Duodenal mucosa (tissue), 2 donors: ENCODE measurements at regions not wholly inside any gene's neighbourhood (a gene's known extent, or its start where the extent isn't known, plus 50 kb on each side); places are given as distances from the start of the nearest gene placed in this dataset.

ENCODE experiments used
- H3K27ac ChIP-seq: one replicate; pipeline ENCODE4 v1.7.0; 2013; ENCODE audit warnings: low read depth, low read length
- H3K27me3 ChIP-seq, 2 donors: one replicate each; pipeline ENCODE4 v1.7.0; 2013; ENCODE audit warnings: low read length in 2 of 2, control low read depth in 1 of 2; ENCODE audit not compliant: insufficient read depth in 2 of 2, control insufficient read depth in 1 of 2
- H3K36me3 ChIP-seq, 2 donors: one replicate each; pipeline ENCODE4 v1.7.0; 2013; ENCODE audit warnings: low read length in 2 of 2, control low read depth in 1 of 2; ENCODE audit not compliant: insufficient read depth in 2 of 2, control insufficient read depth in 1 of 2
- H3K4me1 ChIP-seq, 2 donors: one replicate each; pipeline ENCODE4 v1.7.0; 2013; ENCODE audit warnings: low read length in 2 of 2, control low read depth in 1 of 2; ENCODE audit not compliant: insufficient read depth in 2 of 2, control insufficient read depth in 1 of 2
- H3K4me3 ChIP-seq, 2 donors: one replicate each; pipeline ENCODE4 v1.7.0; 2013; ENCODE audit warnings: low read length in 2 of 2, low read depth in 1 of 2
- H3K9ac ChIP-seq, 2 donors: one replicate each; pipeline ENCODE4 v1.7.0; 2013; ENCODE audit warnings: low read length in 2 of 2, low read depth in 1 of 2
- H3K9me3 ChIP-seq, 2 donors: one replicate each; pipeline ENCODE4 v1.7.0; 2013; ENCODE audit warnings: low read length in 2 of 2, control low read depth in 1 of 2; ENCODE audit not compliant: control insufficient read depth in 1 of 2

- Histone ChIP-seq H3K27me3 (no peaks in the 10 kb centered on the region), H3K4me3 (no peak overlapping the region), H3K9ac (no peak overlapping the region), H3K27ac (no peak overlapping the region), H3K4me1 (no peaks in the 10 kb centered on the region), H3K36me3 (no peaks in the 10 kb centered on the region), H3K9me3 (peaks cover 0 to 5% of the 10 kb centered on the region in 2 donors)
Measured at GRCh38 chr11:115792903-115793302, 288.7 kb upstream of the CADM1 start.

DNA sequence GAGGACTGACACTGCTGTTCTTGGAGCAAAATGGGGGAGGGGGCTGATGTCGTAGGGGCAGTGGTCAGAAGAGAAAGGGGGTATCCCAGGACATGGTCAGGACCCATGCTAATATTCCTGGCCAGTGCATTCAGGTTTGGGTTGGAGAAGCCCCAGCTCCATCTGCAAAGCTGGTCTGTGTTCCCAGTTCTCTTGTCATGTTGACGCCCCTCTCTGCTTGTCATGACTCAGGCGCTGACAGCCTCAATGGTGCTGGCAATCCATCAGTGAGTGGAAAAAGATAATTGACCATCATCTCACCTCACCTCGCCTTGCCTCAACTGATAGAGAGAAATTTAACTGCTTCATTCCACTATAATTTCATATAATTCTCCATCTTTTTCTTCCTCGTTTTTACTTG, 283.1 kb upstream of the CADM1 start:
- Histone ChIP-seq H3K4me3 (no peak overlapping the region), H3K4me1 (no peaks in the 10 kb centered on the region), H3K27ac (no peak overlapping the region), H3K9ac (no peak overlapping the region), H3K27me3 (no peaks in the 10 kb centered on the region), H3K9me3 (peaks cover 0 to 5% of the 10 kb centered on the region in 2 donors), H3K36me3 (no peaks in the 10 kb centered on the region)

- no peaks in the 10 kb centered on the region for H3K27me3 ChIP-seq
- H3K4me1 ChIP-seq = no peaks in the 10 kb centered on the region
- H3K9me3 ChIP-seq = peaks cover 0 to 5% of the 10 kb centered on the region in 2 donors
- no peaks in the 10 kb centered on the region for H3K36me3 ChIP-seq
- no peak overlapping the region for H3K4me3 ChIP-seq
- H3K27ac ChIP-seq = no peak overlapping the region
- no peak overlapping the region for H3K9ac ChIP-seq
Measured at GRCh38 chr11:115784796-115785521, 280.7 kb upstream of the CADM1 start.

GRCh38 chr11:115780646-115781362, 276.6 kb upstream of the CADM1 start:
- no peak overlapping the region for H3K27ac ChIP-seq

DNA sequence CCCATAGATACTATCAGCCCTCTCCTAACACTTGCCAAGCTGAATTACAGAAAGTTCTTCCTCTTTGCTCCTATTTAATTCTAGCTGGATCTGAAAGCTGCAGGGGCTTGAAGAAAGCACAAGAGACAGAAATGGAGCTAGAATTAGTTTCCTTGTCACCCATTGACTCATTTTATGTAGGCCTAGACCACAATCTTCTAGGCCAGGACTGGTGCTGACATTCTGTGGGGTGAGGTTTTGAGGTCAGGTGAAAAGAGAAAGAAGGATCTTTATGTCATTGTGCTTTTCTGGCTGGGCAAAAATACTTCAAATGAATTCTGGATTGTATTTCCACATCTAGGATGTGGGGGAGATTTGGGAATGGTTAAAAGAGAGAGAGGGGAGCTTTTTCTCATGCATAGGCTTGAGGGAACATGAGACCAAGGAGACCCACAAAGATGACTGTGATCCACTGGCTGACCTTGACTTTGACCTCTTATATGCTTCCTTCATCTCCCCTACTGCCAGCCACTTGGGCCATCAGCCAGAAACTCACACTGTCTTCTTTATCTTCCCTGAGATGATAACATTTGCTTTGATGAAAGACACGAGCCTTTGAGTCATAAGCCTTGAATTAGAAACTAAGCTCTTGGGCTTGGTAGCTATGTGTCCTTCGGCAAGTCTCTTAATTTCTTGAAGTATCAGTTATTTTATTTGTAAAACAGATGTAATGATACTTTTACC, 274.9 kb upstream of the CADM1 start:
- Histone ChIP-seq H3K27me3 (no peaks in the 10 kb centered on the region), H3K9ac (no peak overlapping the region), H3K4me1 (no peaks in the 10 kb centered on the region), H3K36me3 (no peaks in the 10 kb centered on the region), H3K27ac (no peak overlapping the region), H3K9me3 (no peaks in the 10 kb centered on the region), H3K4me3 (no peak overlapping the region)

More at GRCh38 chr11:115780646-115781362, 276.6 kb upstream of the CADM1 start:
- H3K27me3 ChIP-seq = no peaks in the 10 kb centered on the region
- no peaks in the 10 kb centered on the region for H3K4me1 ChIP-seq
- no peak overlapping the region for H3K9ac ChIP-seq
- H3K36me3 ChIP-seq = no peaks in the 10 kb centered on the region
- H3K9me3 ChIP-seq = no peaks in the 10 kb centered on the region
- H3K4me3 ChIP-seq = no peak overlapping the region

DNA sequence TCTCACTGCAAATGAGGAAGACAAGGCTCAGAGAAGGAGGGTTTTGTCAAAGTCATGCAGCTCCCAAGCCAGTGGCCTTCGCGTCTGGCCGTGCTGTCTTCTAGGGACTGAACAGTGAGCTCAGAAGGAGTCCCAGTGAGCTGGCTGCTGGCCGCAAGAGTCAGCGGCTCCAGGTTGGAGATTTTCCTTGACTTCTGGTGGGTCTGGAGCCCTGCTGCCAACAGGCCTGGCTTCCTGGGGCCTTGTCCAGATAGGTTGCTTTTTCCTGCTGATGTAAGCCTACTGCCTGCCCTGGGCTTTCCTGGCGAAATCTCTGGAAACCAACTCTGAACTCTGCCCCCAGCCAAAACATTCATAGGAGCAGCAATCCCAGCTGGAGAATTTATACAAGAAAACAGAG, 272.7 kb upstream of the CADM1 start:
- Histone ChIP-seq H3K9me3 (no peaks in the 10 kb centered on the region), H3K4me1 (no peaks in the 10 kb centered on the region), H3K27ac (no peak overlapping the region), H3K27me3 (no peaks in the 10 kb centered on the region), H3K36me3 (no peaks in the 10 kb centered on the region), H3K4me3 (no peak overlapping the region), H3K9ac (no peak overlapping the region)

GRCh38 chr11:115775846-115776245, 271.6 kb upstream of the CADM1 start:
- H3K27me3 ChIP-seq = no peaks in the 10 kb centered on the region

DNA sequence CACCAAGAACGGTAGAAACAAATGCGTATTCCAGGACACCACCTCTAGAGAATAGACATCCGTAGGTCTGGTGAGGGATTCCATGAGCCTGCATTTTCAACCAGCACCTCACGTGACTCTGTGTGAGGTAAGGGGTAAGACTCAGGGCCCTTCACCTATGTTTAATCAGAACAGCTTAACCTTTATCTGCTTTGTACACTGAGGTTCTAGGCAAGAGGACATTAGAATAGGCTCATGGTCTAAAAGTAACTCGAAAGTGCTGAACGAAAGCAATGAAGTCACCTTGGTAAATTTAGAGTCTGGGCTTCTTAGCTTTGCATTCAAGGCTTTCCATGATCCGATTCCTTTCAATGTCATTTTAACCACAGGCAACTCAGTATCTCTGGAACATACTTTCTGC, 270.5 kb upstream of the CADM1 start:
- Histone ChIP-seq H3K36me3 (no peaks in the 10 kb centered on the region), H3K9ac (no peak overlapping the region), H3K27me3 (no peaks in the 10 kb centered on the region), H3K4me3 (no peak overlapping the region), H3K4me1 (no peaks in the 10 kb centered on the region), H3K27ac (no peak overlapping the region), H3K9me3 (no peaks in the 10 kb centered on the region)

More at GRCh38 chr11:115775846-115776245, 271.6 kb upstream of the CADM1 start:
- H3K36me3 ChIP-seq = no peaks in the 10 kb centered on the region
- no peak overlapping the region for H3K27ac ChIP-seq
- no peaks in the 10 kb centered on the region for H3K4me1 ChIP-seq
- no peaks in the 10 kb centered on the region for H3K9me3 ChIP-seq
- no peak overlapping the region for H3K4me3 ChIP-seq
- H3K9ac ChIP-seq = no peak overlapping the region

DNA sequence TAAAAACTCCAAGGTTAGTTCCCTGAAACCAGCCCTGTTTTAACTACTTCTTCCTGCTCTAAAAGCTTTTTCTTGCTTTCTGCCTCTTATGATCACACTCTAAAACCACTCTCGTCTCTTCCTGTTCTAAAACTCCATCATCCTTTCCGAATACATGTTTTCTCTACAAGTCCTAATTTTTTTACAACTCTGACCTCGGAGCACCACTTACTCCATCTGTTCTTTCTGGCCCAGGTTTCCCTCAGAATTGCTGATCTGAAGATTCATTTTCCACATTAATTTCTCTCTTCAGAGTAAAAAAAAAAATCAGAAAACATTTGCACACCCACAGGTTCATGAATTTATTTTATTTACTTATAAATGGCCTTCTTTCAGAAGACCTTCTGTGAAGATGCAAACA, 265.7 kb upstream of the CADM1 start:
- Histone ChIP-seq H3K27ac (no peak overlapping the region), H3K9me3 (no peaks in the 10 kb centered on the region), H3K36me3 (no peaks in the 10 kb centered on the region), H3K27me3 (no peaks in the 10 kb centered on the region), H3K4me3 (no peak overlapping the region), H3K9ac (no peak overlapping the region), H3K4me1 (no peaks in the 10 kb centered on the region)

GRCh38 chr11:115767883-115768282, 263.7 kb upstream of the CADM1 start:
- Histone ChIP-seq H3K4me3 (no peak overlapping the region), H3K27me3 (no peaks in the 10 kb centered on the region), H3K36me3 (no peaks in the 10 kb centered on the region), H3K9me3 (no peaks in the 10 kb centered on the region), H3K27ac (no peak overlapping the region), H3K9ac (no peak overlapping the region), H3K4me1 (no peaks in the 10 kb centered on the region)
